Left renal cortex interstitium (tissue), 4 donors: ENCODE measurements at regions not wholly inside any gene's neighbourhood (a gene's known extent, or its start where the extent isn't known, plus 50 kb on each side); places are given as distances from the start of the nearest gene placed in this dataset.

Experiments
- DNase-seq, 4 donors: peaks; one replicate each; pipeline ENCODE4 v3.0.0-alpha.2; 2013; ENCODE audit warnings: low read depth in 4 of 4, low spot score in 2 of 4, missing footprints in 1 of 4

DNA sequence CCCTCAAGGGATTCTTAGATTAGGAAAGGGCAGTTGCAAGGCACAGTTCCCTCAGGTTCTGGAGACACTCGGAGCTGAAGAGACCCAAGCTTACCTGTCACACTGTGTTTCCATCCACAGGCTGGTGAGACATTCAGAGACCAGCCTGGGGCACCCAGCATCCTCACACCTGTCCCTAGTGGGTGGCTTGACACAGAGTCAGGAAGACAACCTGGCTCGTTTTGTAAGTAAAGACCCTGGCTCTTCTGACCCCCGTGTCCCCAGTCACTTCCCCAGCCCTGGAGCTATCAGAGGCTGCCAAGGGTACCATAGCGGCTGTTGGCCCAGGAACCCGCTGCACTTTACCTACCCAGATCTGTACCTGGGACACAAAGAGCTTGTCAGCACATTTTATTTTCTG, 409.8 kb downstream of the MATN1 start:
- no peak for DNase-seq

DNA sequence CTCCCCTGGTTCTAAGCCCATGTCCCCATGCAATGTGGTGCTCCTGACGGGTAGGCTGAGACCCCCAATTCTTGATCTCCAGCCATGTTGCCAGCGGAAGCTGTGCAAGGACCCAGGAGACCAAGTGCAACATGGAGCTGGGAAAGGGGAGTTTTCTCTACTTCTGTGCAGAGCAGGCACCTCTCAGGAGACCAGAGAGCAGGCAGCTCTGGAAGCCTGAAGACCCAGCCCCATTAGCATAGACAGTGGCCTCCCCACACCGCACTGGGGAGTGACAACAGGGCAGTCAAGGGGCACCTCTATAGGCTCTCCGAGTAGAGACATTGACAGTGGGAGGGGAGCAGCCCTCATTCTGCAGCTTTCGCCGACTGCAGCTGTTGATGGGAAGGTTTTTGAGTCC, 410.2 kb downstream of the MATN1 start:
- DNase-seq, result no peak

DNA sequence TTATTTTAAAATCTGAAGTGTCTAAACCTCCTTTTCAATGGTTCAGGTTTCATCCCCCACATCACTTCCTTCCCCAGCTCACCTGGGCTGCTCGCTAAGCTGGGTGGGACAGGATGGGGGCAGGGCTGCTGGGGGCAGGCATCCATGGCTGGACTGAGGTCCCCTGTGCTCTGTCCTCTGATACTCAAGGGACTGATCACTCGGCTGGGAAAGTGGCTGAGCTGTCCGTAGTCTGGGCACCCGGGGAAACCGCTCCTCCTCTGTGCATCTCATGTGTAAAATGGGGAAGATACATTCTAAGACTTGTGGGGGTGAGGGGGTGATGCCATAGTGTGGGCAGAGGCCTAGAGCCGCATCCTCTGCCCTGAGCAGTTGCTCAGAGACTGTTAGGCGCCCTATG, 411.2 kb downstream of the MATN1 start:
- no peak for DNase-seq

DNA sequence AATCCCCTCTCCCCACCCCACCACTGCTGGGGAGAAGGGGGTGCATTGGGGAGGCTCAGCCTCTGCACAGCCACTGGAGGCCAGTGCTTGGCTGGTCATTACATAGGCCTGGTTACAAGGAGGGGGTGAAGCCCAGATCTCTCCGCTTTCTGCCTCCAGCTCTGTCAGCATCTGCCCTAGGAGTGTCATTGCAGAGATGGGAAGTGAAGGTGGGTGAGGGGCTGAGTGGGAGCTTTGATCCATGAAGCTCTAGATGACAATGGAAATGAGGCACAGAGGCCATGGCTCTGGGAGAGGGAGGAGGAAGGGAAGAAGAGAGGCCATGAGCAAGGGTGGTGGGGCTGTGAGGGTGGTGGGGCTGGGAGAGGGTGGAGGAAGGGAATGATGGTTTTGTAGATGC, 411.6 kb downstream of the MATN1 start:
- DNase-seq, result no peak

DNA sequence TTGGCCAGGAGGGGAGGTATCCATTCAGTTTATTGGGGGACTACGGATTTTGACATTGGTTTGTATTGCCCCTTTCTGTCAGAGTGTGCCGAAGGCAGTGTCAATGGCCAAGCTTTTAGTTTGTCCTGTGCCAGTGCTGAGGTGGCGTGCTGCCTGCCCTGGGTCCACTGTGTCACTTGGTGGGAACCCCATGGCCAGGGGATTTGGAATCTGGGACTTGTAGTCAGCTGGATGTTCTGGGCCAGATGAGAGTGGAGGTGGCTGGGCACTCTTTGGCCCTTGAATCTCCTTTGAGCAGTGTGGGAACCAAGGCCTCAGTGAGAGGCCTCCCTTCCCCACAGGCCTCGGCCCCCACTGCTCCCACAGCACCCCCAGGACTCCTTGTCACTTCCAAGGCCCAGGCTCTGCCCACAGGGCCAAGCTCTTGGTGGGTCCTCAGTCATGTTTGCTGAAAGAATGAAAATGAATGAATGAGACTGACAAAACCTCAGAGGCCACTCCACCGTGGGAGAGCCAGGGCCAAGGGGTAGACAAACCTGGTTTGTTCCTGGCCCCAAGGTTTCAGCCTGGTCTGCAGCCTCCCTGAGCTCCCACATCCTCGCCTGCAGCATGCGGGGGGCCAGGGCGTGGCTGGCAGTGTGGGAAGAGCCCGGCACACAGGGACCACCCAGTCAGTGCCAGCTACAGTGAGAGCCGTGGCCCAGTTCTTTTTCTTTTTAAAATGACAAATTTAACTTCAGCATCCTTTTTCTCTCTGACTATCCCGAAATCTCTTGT, 412.2 kb downstream of the MATN1 start:
- no peak for DNase-seq

DNA sequence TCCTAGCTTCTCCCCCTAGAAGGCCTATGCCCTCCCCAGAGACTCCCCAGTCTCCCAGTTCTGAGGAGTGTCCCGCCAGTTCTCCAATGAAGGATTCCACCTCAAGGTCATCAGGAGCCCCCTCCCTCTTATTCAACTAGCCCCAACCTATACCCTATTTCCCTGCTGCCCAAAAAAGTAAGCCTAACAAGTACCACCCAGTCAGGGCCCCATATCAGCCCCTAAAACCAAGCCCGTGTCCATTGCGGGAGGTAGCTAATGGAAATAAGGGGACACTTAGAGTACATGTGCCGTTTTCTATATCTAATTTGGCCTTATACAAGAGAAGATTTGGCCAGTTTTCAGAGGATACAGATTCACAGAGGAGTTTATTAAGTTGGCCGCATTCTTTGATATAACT, 416.2 kb downstream of the MATN1 start:
- DNase-seq, result no peak

DNA sequence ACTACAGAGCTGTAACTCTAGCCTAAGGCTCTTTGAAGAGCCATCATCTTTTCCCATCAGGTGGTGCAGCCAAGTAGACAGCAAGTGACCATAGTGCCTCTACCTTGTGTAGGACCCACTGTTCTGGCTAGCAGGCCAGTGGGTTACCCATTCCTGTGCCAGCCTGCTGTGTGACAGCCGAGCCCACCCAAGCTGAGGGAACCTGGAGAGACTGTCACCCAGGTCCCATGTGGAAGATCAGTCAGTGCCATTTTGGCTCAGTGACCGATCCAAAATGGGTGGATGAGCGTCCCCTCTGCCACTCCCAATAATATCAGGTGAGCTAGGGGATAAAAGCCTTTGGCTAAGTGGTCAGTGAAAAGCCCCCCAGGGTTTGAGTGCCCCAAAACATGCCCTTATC, 417.9 kb downstream of the MATN1 start:
- no peak for DNase-seq

DNA sequence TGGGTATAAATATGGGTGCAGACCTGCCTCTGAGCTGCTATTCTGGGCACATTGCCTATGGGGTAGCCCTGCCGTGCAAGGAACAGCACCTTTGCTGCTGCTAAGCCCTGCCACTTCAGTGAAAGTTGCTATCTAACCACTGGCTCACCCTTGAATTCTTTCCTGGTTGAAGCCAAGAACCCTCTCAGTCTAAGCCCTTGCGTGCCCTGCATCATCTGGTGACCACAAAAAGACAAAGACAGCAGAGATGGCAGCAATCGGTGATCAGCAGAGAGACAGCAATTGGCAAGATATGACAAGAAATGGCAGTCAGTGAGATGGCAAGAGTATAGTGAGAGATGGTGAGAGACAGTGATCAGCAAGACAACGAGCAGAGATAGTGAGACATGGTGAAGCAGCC, 418.3 kb downstream of the MATN1 start:
- no peak for DNase-seq

DNA sequence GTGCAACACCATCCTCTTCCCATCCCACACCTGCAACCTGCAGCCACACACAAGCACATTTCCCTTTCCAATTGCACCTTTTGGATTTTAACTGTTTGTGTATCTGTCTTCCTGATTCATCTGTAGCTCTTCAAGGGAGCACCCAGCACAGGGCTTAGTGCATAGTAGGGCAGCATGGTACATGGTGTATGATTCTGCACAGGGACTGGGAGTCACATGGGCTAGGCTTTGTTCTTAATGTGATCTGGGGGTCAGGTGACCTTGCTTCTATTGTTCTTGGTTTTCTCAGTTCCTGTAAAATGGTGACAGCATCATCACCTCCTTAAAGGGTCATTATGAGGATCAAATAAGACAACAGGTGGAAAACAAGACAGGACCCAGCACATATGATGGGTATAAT, 419.3 kb downstream of the MATN1 start:
- no peak for DNase-seq

DNA sequence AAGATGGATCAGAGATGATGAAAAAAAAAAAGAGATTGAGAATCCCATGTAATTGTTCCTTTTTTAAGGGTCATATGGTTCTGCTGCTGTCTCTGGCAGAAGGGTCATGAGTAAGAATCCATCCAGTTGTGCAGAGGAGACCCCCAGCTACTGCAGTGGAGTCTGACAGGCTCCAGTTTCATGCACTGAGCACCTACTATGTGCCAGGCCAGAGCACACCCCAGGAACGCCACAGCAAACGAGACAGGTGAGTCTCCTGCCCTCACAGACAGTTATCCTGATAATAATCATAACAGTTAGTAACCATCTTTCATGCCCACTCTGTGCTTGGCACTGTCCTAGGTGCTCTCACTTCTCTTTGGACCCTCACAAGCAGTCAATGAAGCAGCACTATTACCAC, 420.0 kb downstream of the MATN1 start:
- no peak for DNase-seq

DNA sequence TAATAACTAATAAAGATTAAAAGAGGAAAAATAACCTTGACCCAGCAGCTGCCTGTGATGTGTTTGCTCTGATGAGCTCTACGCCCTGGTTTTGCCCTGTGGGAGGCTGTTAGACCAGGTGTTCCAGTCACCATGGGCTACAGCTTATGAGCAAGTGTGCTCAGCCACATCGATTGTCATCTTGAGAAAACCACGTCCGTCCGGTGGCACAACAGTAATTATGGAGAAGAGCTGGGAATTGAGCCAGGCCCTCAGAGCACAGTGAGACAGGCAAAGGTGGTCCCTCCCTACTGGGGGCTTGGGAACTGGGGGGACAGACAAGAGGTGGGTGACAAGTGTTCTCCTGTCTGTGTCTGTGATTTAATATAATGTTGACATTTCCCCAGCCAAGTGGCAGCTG, 420.5 kb downstream of the MATN1 start:
- no peak for DNase-seq

DNA sequence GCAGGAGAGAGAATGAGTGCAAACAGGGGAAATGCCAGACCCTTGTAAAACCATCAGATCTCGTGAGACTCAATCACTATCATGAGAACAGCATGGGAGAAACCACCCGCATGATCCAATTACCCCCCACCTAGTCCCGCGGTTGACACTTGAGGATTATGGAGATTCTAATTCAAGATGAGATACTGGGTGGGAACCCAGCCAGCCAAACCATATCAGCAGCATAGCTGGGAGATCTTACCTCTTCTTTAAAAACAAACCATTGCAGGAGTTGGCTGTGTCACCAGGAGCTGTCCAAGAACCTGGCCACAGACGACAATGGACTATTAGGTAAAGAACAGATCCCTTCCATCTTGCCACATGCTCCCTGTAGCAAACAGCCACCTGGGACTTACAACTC, 422.7 kb downstream of the MATN1 start:
- DNase-seq, result no peak

DNA sequence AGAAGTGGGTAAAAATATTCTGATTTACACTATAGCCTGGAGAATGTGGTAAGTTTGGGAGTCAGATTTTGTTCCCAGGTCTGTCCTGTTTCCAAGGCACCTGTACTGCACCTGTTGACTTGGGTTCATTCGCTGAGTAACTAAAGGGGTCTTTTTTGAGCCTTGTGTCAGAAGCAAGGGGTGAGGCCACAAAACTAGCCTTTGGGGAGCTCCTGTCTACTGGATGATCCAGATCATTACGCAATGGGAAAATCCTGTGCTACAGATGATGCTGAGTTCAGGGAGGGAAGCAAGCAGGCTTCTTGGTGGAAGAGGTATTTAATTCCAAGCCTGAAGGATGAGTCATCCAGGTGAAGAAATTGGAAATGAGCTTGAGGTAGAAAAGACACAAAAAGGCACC, 424.0 kb downstream of the MATN1 start:
- no peak for DNase-seq

DNA sequence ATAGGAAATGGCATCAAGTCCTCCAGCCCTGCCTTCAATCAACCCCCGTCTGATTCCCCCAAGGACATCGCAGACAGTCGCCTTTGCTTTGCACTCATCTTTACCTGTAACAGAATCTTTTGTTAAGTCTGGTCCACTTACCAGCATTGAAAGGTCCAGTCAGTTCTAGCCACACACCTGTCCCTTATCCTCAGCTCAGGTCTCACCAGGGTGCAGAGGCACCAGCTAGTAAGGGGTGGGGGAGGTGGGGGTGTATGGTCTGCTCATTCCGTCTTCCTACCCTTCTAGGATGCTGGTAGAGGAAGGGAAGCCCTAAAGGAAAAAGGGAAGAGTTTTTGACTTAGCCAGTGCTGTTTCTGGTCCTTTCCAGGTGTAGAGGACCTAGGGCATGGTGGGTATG, 427.7 kb downstream of the MATN1 start:
- DNase-seq, result no peak

DNA sequence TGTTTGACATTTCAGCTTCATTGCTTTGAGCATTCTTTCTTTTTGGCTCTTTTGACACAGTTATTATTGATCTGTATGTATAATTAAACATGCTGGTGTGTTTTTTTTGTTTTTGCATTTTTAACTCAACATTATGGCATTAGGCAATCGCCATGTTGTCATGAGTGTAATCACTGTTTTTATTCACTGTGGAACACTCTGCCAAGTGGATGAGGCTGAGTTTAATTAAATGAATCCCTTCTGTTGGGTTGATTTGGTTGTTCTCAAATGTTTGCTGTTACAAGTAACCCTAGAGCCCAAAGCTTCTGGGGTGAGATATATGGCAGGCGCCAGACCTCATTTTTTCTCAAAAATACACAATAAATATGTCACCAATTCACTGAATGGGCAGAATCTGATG, 428.1 kb downstream of the MATN1 start:
- DNase-seq, result no peak

DNA sequence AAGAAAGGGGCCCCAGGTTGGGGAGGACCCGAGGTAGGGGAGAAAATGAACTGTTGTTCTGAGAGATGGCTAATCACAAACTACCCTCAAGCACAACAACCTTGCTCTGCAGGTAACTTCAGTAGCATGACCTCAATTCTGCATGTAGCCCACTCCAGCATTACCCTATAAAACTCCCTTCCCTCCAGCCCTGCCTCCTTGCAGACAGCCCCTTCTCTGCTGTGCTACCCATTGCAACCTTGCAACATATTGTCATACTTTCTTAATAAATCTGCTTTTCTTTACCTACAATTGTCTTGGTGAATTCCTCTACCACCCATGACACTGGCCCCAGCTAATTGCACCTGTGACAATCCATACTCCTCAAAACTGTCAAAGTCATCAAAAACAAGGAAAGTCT, 428.9 kb downstream of the MATN1 start:
- no peak for DNase-seq

DNA sequence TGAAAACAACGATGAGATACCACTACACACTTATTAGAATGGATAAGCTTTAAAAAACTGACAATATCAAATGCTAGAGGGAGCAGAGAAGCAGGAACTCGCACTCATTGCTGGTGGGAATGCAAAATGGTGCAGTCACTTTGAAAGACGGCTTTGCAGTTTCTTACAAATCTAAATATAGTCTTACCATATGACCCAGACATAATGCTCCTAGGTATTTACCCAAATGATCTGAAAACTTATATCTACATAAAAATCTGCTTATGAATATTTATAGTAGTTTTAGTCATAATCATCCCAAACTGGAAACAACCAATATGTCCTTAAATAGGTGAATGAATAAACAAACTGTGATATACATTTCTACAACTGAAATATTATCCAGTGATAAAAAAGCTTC, 430.9 kb downstream of the MATN1 start:
- no peak for DNase-seq

DNA sequence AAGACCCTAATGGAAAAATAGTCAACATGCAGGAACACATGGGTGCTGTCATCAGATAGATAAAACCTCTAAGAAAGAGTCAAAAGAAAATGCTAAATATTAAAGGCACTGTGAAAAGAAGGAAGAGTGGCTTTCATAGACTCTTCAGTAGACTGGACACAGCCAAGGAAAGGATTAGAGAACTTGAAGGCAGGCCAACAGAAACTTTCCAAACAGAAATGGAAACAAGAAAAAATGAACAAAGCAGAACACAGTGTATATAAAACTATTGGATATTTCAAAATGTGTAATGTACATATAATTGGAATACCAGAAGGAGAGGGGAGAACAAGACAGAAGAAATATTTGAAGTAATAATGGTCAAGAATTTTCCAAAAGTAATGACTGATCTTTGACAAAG, 431.9 kb downstream of the MATN1 start:
- no peak for DNase-seq

DNA sequence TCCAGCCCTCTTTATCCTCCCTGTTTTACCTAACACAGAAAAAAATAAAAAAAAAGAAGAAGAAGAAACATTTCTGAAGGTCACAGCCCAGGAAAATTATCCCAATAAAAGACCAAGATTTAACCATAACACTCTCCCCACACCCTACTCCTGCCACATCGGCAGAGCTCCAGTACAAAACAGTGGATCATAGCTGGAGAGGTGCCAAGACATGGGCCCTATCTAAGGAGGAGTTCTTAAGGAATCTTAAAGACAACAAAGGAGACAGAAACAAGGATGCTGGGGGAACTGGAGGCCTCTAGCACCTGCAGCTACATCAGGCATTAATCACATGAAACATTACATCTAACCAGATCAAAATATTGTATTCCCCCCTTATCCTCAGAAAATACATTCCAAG, 432.8 kb downstream of the MATN1 start:
- no peak for DNase-seq

DNA sequence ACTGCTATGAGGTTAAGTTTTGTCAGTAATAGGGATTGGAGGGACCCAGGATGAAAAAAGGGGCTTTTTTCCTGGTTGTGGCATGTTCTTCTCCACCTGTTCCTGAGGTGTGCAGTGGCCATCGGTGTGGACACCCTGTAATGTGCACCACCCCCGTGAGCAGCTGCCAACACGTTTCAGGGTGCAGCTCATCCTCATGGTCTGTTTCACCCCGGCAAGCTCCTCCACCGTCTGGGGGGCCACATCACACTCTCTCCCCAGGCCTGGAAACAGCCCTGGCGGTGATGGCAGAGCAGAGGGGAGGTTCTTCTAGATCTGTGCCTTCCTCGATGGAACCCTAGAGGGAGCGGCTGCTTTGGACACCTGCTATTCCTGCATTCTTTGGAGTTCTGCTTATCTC, 435.4 kb downstream of the MATN1 start:
- no peak for DNase-seq

DNA sequence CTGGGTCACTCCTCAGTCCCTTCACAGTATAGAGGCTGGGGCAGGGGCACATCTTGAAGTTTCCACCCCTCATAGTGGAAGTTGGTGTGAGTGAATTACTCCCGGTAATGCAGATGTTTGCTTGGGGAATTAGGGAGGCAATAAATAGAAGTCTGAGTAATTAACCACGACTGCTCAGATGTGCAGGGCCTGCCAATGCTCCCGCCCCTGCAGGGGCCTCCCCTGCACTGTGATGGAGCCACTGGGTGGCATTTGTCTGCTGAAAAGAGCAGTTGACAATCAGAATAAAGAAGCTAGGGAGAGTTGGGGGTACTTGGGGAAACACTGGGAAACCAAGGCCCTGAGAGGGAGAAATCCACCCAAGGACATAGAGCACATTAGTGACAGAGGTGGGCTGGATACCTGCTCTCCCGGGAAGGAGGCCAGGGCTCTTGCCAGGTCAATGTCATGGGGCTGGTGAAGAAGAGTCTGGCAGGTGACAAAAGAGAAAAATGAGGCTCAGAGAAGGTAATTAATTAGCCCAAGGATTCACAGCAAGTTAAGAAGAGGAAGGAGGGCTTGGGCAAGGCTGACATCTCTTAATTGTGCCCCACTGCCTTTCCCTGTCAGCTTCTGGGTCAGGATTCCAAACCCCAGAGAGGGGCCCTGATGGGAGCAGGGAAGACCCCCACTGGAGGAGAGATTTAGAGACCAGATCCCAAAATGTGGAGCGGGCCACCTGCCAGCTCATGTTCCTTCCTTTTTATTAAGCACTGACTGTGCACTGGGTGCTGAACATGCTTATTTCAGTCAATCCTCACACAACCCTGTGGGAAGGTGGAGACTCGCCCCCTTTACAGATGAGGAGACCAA, 436.2 kb downstream of the MATN1 start:
- DNase-seq, result no peak

DNA sequence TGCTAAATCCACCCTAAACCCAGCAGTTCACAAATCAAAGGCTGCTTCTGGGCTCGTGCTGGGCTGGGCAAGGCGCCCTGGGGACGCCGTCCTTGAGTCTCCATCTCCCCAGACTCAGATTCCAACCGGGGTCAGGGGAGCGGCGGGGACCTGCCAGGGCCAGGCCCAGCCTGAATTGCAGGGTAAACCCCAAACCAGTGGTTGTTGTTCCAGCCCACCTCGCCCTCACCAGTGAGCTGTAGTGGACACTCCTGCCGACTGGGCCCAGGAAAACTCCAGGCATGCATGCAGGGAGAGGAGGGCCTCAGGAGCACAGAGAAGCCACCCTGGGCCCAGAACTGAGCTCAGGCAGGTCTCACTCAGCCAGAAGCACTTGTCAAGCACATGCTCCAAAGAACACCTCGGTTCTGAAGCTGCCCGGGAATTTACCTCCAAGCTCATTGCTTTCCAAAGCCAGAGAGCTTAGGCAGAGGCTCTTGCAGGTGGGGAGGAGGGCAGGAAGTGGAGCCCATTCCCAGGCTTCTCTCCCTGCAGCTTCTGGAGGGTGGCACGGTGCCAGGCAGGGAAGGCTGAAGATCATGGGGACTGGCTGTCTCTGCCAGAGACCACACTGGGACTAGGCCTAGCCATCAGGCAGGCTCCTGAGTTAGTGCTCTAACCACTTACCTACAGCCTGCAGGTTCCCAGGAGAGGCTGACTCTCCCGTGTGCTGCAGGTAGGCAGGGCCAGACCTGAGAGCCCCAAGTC, 437.0 kb downstream of the MATN1 start:
- no peak for DNase-seq
